DND-41 (cell line): ENCODE measurements at regions not wholly inside any gene's neighbourhood (a gene's known extent, or its start where the extent isn't known, plus 50 kb on each side); places are given as distances from the start of the nearest gene placed in this dataset.
A peak's percentile ranks its signal among the peaks of the same experiment; 100 is the strongest.

Experiments used
- ATAC-seq: fragments of 200-7000 bp; cut with Tn5 transposase; 3 replicates; pipeline ENCODE4 v1.9.1; 2021; ENCODE audit warnings: low read depth; ENCODE audit not compliant: insufficient read depth
- DNase-seq: peaks from one replicate; pipeline ENCODE4 v3.0.0-alpha.2; 2020
- H2AFZ ChIP-seq: 2 replicates; pipeline ENCODE4 v1.6.0; 2012; ENCODE audit warnings: low read depth, low read length
- H3K27ac ChIP-seq: 2 replicates; pipeline ENCODE4 v1.5.1; 2012; ENCODE audit warnings: low read length, inconsistent platforms
- H3K27me3 ChIP-seq: fragments of 200-600 bp; sonication (generic); 2 replicates; pipeline ENCODE4 v1.6.0; 2012; ENCODE audit warnings: low read length, mild to moderate bottlenecking, inconsistent platforms; ENCODE audit not compliant: insufficient read depth, poor library complexity
- H3K36me3 ChIP-seq: 2 replicates; pipeline ENCODE4 v1.5.1; 2012; ENCODE audit warnings: low read length, inconsistent platforms; ENCODE audit not compliant: insufficient read depth
- H3K4me1 ChIP-seq: 2 replicates; pipeline ENCODE4 v1.5.1; 2012; ENCODE audit warnings: mild to moderate bottlenecking, low read length; ENCODE audit not compliant: insufficient read depth
- H3K4me2 ChIP-seq: 2 replicates; pipeline ENCODE4 v1.6.0; 2012; ENCODE audit warnings: mild to moderate bottlenecking, moderate library complexity, low read length, inconsistent platforms; ENCODE audit not compliant: insufficient read depth
- H3K4me3 ChIP-seq, 2 experiments: fragments of 200-600 bp in 1 of 2; shearing (Covaris generic) in 1 of 2; 2 replicates each; pipeline ENCODE4 v1.5.1; 2012 to 2016; ENCODE audit warnings: inconsistent platforms in 2 of 2, low read length in 2 of 2, mild to moderate bottlenecking in 2 of 2, low read depth in 1 of 2, moderate library complexity in 1 of 2
- H3K79me2 ChIP-seq: 2 replicates; pipeline ENCODE4 v1.6.0; 2012; ENCODE audit warnings: low read length, inconsistent platforms; ENCODE audit not compliant: insufficient read depth
- H3K9ac ChIP-seq: 2 replicates; pipeline ENCODE4 v1.6.0; 2012; ENCODE audit warnings: low read depth, mild to moderate bottlenecking, inconsistent platforms, low read length, moderate library complexity
- H3K9me3 ChIP-seq: 2 replicates; pipeline ENCODE4 v1.5.1; 2012; ENCODE audit warnings: low read length, moderate library complexity, mild to moderate bottlenecking, inconsistent platforms; ENCODE audit not compliant: insufficient read depth, severe bottlenecking
- H4K20me1 ChIP-seq: 2 replicates; pipeline ENCODE4 v1.6.0; 2012; ENCODE audit warnings: low read length; ENCODE audit not compliant: insufficient read depth
- EZH2 ChIP-seq: IDR thresholded peaks from 3 replicates; pipeline ENCODE4 v1.6.1; 2012; ENCODE audit warnings: borderline replicate concordance, low read depth, mild to moderate bottlenecking, moderate library complexity, low read length, inconsistent platforms; ENCODE audit not compliant: severe bottlenecking
- TF ChIP-seq, protein P1 (sequence below): IDR thresholded peaks from 2 replicates; pipeline ENCODE4 v1.5.1; 2012; ENCODE audit warnings: borderline replicate concordance, low read length, moderate library complexity, mild to moderate bottlenecking; ENCODE audit not compliant: poor library complexity, severe bottlenecking; ENCODE audit errors: extremely low read depth

DNA sequence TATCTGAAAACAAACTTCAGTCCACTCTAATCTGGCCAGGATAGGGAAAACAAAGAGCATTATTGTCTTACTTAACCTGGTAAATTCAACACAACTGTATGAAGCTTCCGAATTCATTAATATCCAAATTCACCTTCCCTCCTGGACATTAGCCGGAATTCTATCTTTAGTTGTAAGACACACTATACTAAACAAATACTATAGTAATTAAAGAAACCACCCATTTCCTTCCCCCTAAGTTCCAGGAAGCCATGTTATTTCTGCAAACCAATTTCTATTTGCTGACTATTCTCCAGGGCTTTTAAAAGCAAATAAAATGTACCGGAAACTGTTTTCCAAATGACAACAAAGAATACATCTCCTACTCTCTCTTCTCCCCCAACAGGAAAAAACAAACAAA, 122.7 kb upstream of the MDM1 start:
- Histone ChIP-seq H3K4me1 (peaks cover 26% of the 10 kb centered on the region), H3K9me3 (no peaks in the 10 kb centered on the region), H4K20me1 (no peaks in the 10 kb centered on the region), H3K79me2 (no peaks in the 10 kb centered on the region), H3K27me3 (no peaks in the 10 kb centered on the region), H3K36me3 (no peaks in the 10 kb centered on the region), H3K4me2 (no peak overlapping the region), H3K4me3 (no peak overlapping the region), H3K9ac (no peak overlapping the region), H2AFZ (no peak overlapping the region), H3K27ac (no peak overlapping the region)
- TF ChIP-seq EZH2, result no peak
- TF ChIP-seq, protein P1, sequence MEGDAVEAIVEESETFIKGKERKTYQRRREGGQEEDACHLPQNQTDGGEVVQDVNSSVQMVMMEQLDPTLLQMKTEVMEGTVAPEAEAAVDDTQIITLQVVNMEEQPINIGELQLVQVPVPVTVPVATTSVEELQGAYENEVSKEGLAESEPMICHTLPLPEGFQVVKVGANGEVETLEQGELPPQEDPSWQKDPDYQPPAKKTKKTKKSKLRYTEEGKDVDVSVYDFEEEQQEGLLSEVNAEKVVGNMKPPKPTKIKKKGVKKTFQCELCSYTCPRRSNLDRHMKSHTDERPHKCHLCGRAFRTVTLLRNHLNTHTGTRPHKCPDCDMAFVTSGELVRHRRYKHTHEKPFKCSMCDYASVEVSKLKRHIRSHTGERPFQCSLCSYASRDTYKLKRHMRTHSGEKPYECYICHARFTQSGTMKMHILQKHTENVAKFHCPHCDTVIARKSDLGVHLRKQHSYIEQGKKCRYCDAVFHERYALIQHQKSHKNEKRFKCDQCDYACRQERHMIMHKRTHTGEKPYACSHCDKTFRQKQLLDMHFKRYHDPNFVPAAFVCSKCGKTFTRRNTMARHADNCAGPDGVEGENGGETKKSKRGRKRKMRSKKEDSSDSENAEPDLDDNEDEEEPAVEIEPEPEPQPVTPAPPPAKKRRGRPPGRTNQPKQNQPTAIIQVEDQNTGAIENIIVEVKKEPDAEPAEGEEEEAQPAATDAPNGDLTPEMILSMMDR, result no peak
- no peak for DNase-seq
- ATAC-seq, result no peak

- Histone ChIP-seq H2AFZ (peak overlapping the region; percentile 14; the same call in 1 of the 2 replicates), H3K9me3 (no peaks in the 10 kb centered on the region), H3K79me2 (no peaks in the 10 kb centered on the region), H3K36me3 (no peaks in the 10 kb centered on the region), H3K4me1 (peaks cover 20% of the 10 kb centered on the region), H3K9ac (no peak overlapping the region), H3K27me3 (no peaks in the 10 kb centered on the region), H4K20me1 (no peaks in the 10 kb centered on the region), H3K4me3 (no peak overlapping the region), H3K27ac (no peak overlapping the region), H3K4me2 (no peak overlapping the region)
- TF ChIP-seq, protein P1, result no peak
- TF ChIP-seq EZH2, result no peak
- ATAC-seq, result peak; percentile 53
- peak; percentile 17 for DNase-seq
Observed at GRCh38 chr12:68455691-68456345, 123.7 kb upstream of the MDM1 start.

DNA sequence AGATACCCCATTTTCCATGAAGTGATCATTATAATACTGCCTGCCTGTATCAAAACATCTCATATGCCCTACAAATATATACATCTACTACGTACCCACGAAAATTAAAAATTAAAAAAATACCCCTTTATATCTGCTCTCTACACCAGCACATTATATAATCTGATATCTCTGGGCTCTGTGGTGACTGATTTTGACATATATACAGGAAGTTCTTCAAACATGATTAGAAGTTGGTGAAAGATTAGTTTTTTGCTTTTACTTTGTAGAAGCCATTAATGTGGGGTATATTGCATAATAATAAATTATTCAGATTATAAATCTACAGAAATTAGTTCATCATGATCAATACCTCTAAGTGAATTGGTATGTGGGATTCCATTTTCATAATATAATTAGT, 126.7 kb upstream of the MDM1 start:
- Histone ChIP-seq H3K9me3 (no peaks in the 10 kb centered on the region), H3K79me2 (no peaks in the 10 kb centered on the region), H3K4me2 (no peak overlapping the region), H3K4me3 (no peak overlapping the region), H4K20me1 (no peaks in the 10 kb centered on the region), H3K36me3 (no peaks in the 10 kb centered on the region), H2AFZ (no peak overlapping the region), H3K27me3 (no peaks in the 10 kb centered on the region), H3K27ac (no peak overlapping the region), H3K4me1 (peaks cover 7% of the 10 kb centered on the region), H3K9ac (no peak overlapping the region)
- DNase-seq (no peak), ATAC-seq (no peak)
- TF ChIP-seq EZH2, result no peak
- TF ChIP-seq, protein P1, result no peak
